ENCODE measurements at regions not wholly inside any gene's neighbourhood (a gene's known extent, or its start where the extent isn't known, plus 50 kb on each side); places are given as distances from the start of the nearest gene placed in this dataset.

DNA sequence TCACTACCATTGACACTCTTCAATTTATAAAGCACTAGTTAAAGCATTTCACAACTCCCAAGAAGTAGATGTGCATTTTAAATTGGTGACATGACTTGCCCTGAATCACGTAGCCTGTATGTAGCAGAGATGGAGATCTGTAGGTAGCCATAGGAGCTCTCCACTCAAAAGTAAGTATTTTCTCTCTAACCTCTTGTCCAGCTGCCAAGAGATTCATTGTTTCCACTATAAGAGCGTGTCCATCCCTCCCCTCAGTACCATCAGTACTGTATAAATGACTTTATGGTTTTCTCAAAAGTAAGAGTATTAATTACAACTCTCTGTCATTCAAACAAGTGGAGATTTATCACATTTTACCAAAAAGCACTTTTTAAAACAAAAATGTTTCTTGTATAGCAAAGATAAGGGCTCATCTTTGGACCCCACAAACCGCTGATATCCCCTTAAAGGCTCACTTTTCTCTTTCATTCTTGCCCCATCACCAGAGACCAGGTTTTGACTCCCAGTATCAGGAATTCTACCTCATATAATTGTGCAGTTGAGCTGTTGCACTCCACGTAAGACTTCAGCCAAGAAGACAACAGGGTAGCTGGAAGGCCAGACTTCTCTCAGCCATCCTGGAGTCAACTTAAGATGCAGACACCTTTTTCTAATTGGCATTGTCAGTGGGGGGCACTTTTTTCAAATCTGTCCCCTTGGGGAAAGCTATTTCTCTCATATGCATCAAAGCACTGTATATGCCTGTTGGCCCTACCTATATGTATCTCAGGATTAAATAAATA, 78.0 kb upstream of the GALNT5 start:
- TF ChIP-seq USF2 (CRISPR knock-in tag; IDR thresholded peaks at IDR 0.05) (no peak), ESRRA (CRISPR knock-in tag; IDR thresholded peaks at IDR 0.05; ENCODE audit: borderline replicate concordance) (no peak), NR1H2 (CRISPR knock-in tag; IDR thresholded peaks at IDR 0.05) (no peak), SMAD4 (CRISPR knock-in tag; IDR thresholded peaks at IDR 0.05) (no peak), PRRX2 (CRISPR knock-in tag; IDR thresholded peaks at IDR 0.05) (no peak), TP53 (CRISPR knock-in tag; IDR thresholded peaks at IDR 0.05) (no peak), NR3C1 (CRISPR knock-in tag; conservative IDR thresholded peaks at IDR 0.05; ENCODE audit: low read depth) (no peak)
- TF ChIP-seq, protein P1, sequence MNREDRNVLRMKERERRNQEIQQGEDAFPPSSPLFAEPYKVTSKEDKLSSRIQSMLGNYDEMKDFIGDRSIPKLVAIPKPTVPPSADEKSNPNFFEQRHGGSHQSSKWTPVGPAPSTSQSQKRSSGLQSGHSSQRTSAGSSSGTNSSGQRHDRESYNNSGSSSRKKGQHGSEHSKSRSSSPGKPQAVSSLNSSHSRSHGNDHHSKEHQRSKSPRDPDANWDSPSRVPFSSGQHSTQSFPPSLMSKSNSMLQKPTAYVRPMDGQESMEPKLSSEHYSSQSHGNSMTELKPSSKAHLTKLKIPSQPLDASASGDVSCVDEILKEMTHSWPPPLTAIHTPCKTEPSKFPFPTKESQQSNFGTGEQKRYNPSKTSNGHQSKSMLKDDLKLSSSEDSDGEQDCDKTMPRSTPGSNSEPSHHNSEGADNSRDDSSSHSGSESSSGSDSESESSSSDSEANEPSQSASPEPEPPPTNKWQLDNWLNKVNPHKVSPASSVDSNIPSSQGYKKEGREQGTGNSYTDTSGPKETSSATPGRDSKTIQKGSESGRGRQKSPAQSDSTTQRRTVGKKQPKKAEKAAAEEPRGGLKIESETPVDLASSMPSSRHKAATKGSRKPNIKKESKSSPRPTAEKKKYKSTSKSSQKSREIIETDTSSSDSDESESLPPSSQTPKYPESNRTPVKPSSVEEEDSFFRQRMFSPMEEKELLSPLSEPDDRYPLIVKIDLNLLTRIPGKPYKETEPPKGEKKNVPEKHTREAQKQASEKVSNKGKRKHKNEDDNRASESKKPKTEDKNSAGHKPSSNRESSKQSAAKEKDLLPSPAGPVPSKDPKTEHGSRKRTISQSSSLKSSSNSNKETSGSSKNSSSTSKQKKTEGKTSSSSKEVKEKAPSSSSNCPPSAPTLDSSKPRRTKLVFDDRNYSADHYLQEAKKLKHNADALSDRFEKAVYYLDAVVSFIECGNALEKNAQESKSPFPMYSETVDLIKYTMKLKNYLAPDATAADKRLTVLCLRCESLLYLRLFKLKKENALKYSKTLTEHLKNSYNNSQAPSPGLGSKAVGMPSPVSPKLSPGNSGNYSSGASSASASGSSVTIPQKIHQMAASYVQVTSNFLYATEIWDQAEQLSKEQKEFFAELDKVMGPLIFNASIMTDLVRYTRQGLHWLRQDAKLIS (CRISPR knock-in tag; IDR thresholded peaks at IDR 0.05; ENCODE audit: borderline replicate concordance): no peak
- TF ChIP-seq, protein P2, sequence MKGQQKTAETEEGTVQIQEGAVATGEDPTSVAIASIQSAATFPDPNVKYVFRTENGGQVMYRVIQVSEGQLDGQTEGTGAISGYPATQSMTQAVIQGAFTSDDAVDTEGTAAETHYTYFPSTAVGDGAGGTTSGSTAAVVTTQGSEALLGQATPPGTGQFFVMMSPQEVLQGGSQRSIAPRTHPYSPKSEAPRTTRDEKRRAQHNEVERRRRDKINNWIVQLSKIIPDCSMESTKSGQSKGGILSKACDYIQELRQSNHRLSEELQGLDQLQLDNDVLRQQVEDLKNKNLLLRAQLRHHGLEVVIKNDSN (CRISPR knock-in tag; IDR thresholded peaks at IDR 0.05): no peak
- no peak overlapping the region for H3K4me3 Mint-ChIP-seq
- H3K27me3 Mint-ChIP-seq (ENCODE audit: low read depth): no peaks in the 10 kb centered on the region
- H3K4me1 Mint-ChIP-seq: no peaks in the 10 kb centered on the region
- no peaks in the 10 kb centered on the region for H3K36me3 Mint-ChIP-seq
- ATAC-seq: no peak
- peaks cover 16% of the 10 kb centered on the region for H3K9me3 Mint-ChIP-seq
- DNase-seq (ENCODE audit: low spot score): no peak
- no peak overlapping the region for H3K27ac Mint-ChIP-seq
- CTCF ChIA-PET: interaction anchor here (1.0 to 2.0 kb wide), 2 partner anchors 14 kb away, joined by 3 to 14 read pairs; no protein-coding TSS in a partner anchor
- POLR2A ChIA-PET: no interaction called here

DNA sequence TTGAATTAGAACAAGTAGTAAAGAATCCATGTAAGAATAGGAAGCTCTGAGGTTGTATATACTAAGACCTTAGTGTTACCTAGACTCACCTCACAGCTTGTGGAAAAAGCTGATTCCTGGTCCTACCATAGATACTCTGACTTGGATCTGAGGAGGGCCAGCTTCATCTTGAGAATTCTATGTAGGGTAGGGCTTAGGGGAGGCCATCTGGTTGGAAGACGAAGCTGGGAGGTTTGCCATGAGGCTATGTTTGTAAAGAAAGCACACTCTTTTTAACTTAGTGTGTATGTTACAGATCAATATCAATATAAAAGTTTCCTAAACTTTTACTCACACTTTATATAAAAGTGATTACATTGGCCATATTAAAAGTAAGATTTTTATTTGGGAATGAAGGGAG, 77.1 kb upstream of the GALNT5 start:
- ATAC-seq (no peak), DNase-seq (ENCODE audit: low spot score) (no peak)
- no peak overlapping the region for H3K27ac Mint-ChIP-seq
- H3K4me3 Mint-ChIP-seq: no peak overlapping the region
- CTCF ChIA-PET: interaction anchor here (2.0 kb wide), 1 partner anchor 13 kb away, joined by 14 read pairs; no protein-coding TSS in a partner anchor
- no peaks in the 10 kb centered on the region for H3K4me1 Mint-ChIP-seq
- POLR2A ChIA-PET: no interaction called here
- H3K27me3 Mint-ChIP-seq (ENCODE audit: low read depth): no peaks in the 10 kb centered on the region
- peaks cover 16% of the 10 kb centered on the region for H3K9me3 Mint-ChIP-seq
- H3K36me3 Mint-ChIP-seq: no peaks in the 10 kb centered on the region
- TF ChIP-seq ZNF138 (CRISPR knock-in tag; conservative IDR thresholded peaks at IDR 0.05) (no peak), GABPB1 (CRISPR knock-in tag; IDR thresholded peaks at IDR 0.05) (no peak), KAT7 (CRISPR knock-in tag; IDR thresholded peaks at IDR 0.05; ENCODE audit: borderline replicate concordance) (no peak), EMX1 (CRISPR knock-in tag; IDR thresholded peaks at IDR 0.05) (no peak), NFATC4 (CRISPR knock-in tag; IDR thresholded peaks at IDR 0.05) (no peak), TEAD1 (CRISPR knock-in tag; IDR thresholded peaks at IDR 0.05) (no peak), PREB (CRISPR knock-in tag; IDR thresholded peaks at IDR 0.05; ENCODE audit: borderline replicate concordance) (no peak), ZNF396 (CRISPR knock-in tag; IDR thresholded peaks at IDR 0.05; ENCODE audit: borderline replicate concordance) (no peak), SP1 (CRISPR knock-in tag; conservative IDR thresholded peaks at IDR 0.05) (no peak), E2F4 (CRISPR knock-in tag; IDR thresholded peaks at IDR 0.05; ENCODE audit: borderline replicate concordance, low read depth) (no peak), OVOL2 (CRISPR knock-in tag; IDR thresholded peaks at IDR 0.05; ENCODE audit: borderline replicate concordance) (no peak), HMGA2 (CRISPR knock-in tag; IDR thresholded peaks at IDR 0.05) (no peak), GTF2I (CRISPR knock-in tag; conservative IDR thresholded peaks at IDR 0.05) (no peak)
- TF ChIP-seq, protein P3, sequence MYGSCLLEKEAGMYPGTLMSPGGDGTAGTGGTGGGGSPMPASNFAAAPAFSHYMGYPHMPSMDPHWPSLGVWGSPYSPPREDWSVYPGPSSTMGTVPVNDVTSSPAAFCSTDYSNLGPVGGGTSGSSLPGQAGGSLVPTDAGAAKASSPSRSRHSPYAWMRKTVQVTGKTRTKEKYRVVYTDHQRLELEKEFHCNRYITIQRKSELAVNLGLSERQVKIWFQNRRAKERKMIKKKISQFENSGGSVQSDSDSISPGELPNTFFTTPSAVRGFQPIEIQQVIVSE (CRISPR knock-in tag; IDR thresholded peaks at IDR 0.05; ENCODE audit: borderline replicate concordance): no peak
- TF ChIP-seq, protein P4, sequence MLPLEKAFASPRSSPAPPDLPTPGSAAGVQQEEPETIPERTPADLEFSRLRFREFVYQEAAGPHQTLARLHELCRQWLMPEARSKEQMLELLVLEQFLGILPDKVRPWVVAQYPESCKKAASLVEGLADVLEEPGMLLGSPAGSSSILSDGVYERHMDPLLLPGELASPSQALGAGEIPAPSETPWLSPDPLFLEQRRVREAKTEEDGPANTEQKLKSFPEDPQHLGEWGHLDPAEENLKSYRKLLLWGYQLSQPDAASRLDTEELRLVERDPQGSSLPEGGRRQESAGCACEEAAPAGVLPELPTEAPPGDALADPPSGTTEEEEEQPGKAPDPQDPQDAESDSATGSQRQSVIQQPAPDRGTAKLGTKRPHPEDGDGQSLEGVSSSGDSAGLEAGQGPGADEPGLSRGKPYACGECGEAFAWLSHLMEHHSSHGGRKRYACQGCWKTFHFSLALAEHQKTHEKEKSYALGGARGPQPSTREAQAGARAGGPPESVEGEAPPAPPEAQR (CRISPR knock-in tag; IDR thresholded peaks at IDR 0.05): no peak
